PC-9 (cell line): ENCODE measurements at regions not wholly inside any gene's neighbourhood (a gene's known extent, or its start where the extent isn't known, plus 50 kb on each side); places are given as distances from the start of the nearest gene placed in this dataset.

Experiments used
- CTCF ChIP-seq: fragments of 200-600 bp; sonication (generic); conservative IDR thresholded peaks from 2 replicates; pipeline ENCODE4 v1.6.1; 2017; ENCODE audit warnings: mixed run types, antibody characterized with exemption, mild to moderate bottlenecking, moderate library complexity
- EZH2 ChIP-seq: fragments of 200-600 bp; sonication (generic); IDR thresholded peaks from 2 replicates; pipeline ENCODE4 v1.8.0; 2017; ENCODE audit warnings: antibody characterized with exemption, low read depth

GRCh38 chr2:64283641-64284361 lies 139.6 kb upstream of the PELI1 start:
- TF ChIP-seq CTCF = no peak
- no peak for TF ChIP-seq EZH2
